AG09319 (cell line): ENCODE measurements at regions not wholly inside any gene's neighbourhood (a gene's known extent, or its start where the extent isn't known, plus 50 kb on each side); places are given as distances from the start of the nearest gene placed in this dataset.

Experiments used
- DNase-seq: peaks from one replicate; pipeline ENCODE4 v3.0.0-alpha.2; 2010; ENCODE audit warnings: low read depth; ENCODE audit errors: extremely low read depth
- TF ChIP-seq, protein P1 (sequence below): IDR thresholded peaks from 2 replicates; pipeline ENCODE4 v1.5.1; 2011; ENCODE audit warnings: low read depth, mild to moderate bottlenecking, inconsistent platforms, low read length, moderate library complexity

DNA sequence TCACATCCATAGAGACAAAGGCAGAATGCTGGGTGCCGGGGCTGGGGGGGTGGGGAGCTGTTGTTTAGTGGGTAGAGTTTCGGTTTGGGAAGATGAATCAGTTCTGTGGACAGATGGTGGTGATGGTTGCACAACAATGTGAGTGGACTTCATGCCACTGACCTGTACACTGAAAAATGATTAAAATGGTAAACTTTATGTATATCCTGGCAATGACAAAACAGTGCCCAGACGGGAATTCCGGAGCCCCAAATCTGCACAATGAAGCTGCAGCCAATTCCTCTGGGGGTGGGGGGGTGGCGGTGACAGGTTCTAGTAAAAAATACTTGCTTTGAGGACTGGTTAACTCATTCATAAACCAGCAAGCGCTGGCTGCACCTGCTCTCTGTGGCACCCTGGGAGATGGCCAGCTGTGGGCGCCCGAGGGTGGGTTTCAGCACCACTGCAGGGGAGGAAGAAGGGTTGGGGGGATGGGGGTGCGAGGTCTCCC is 81.8 kb upstream of the HPCAL1 start:
- TF ChIP-seq, protein P1, sequence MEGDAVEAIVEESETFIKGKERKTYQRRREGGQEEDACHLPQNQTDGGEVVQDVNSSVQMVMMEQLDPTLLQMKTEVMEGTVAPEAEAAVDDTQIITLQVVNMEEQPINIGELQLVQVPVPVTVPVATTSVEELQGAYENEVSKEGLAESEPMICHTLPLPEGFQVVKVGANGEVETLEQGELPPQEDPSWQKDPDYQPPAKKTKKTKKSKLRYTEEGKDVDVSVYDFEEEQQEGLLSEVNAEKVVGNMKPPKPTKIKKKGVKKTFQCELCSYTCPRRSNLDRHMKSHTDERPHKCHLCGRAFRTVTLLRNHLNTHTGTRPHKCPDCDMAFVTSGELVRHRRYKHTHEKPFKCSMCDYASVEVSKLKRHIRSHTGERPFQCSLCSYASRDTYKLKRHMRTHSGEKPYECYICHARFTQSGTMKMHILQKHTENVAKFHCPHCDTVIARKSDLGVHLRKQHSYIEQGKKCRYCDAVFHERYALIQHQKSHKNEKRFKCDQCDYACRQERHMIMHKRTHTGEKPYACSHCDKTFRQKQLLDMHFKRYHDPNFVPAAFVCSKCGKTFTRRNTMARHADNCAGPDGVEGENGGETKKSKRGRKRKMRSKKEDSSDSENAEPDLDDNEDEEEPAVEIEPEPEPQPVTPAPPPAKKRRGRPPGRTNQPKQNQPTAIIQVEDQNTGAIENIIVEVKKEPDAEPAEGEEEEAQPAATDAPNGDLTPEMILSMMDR = no peak
- DNase-seq = peak; percentile 20

DNA sequence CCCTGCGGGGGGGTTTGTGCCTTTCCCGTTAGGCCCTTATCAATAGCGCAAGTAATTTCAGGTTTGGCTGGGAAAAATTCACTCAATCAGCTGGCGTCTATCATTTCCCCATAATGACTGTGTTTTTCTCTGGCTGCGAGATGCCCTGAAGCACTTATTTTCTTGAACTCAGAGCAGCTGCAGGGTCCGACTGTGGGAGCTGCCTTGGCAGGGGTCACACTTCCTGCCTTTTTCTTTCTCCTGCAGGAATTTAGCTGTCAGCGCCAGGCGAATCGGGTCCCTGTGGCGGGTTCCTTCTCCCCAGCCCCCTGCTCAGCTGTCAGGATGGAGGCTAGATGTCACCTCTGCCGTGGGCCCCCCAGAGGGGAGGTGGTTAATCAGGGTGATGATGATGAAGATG is 81.3 kb upstream of the HPCAL1 start:
- no peak for DNase-seq
- TF ChIP-seq, protein P1 = no peak

DNA sequence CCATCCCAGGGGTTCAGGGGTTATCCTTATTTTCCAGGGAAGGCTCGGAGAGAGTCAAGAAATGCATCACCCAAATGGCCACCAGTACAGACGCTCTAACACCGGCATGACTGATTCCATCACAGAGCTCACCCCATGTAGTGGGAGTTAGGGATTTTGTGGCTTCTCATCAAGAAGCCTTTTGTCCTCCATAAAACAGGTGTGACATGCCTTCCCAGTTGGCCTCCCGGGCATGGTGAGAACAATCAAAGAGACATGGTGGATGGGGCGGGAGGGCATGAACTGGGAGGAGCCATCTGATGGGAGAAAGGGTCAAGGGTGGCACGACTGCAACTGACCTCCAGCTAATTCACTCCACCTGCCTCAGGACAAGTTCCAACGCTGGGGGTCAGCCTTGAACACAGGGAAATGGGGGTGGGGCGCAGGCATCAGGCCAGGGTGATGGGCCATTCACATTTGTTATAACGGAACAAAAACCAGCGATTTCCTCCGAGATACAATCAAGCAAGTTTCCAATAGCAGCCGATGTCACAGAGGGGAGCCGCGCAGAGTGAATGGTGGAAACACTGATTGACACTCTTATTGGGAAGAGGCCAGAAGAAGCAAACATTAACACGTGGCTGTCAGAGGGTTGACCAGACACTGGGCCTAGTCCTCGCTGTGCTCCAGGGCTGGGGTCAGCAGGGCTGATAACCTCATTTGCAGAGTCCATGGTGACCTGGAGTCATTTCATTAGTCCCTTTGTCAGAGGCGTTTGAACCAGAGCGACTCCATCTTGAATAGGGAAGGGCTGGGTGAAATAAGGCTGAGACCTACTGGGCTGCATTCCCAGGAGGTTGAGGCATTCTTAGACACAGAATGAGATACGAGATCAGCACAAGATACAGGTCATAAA is 80.5 kb upstream of the HPCAL1 start:
- DNase-seq = no peak
- TF ChIP-seq, protein P1 = no peak

DNA sequence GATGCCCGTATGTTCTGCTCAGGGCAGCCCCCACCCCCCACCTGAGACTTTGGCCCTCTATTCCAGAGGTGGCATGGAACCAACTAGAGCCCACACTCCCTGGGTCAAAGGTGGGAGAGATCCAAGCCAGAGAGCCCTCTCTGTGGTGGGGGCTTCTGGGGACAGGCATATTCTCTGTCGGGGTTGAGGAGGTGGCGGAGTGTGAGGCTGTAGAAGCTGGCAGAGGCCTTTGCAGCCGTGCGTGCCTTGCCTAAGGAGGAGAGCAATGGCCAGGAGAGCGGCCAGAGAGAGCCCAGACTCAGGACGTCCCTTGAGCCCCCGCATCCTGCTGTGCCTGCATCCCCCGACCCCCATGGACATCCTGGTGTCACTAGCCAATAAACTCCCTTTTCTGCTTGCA is 79.2 kb upstream of the HPCAL1 start:
- TF ChIP-seq, protein P1 = no peak
- no peak for DNase-seq

DNA sequence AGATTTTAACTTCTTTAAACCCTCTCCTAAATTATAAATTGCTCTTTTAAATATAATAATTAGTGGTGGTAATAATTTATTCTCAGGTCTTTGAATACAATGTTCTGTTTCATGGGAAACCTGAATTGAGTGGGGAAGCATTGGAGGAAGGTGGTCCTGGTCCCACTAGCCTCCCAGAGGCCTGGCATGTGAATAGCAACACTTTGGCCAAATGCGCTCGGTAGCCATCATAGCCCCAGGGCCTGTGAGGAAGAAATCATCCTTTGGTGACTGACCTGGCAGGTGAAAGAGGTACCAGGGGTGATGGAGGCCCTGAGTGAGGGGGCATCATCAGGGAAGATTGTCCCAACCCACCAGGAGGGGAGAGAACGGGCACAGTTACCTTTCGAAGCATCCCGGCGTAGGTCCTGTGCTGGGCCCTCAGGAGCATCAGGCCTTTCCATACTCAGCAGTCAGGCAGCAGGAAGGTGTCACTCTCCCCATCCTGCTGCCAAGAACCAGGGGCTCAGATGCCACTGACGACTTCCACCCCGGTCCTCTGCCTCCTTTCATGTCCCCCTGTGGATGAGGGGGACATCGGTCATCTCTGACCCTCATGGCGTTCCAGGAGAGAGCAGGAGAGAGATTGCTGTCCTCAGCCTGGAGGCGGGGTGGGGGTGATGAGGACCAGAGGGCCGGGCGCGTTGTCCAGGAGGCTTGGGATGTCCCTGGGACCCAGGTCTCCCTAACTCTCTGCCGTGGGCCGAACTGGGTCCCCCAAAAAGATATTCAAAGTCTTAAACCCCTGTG is 78.6 kb upstream of the HPCAL1 start:
- TF ChIP-seq, protein P1 = no peak
- DNase-seq = no peak

DNA sequence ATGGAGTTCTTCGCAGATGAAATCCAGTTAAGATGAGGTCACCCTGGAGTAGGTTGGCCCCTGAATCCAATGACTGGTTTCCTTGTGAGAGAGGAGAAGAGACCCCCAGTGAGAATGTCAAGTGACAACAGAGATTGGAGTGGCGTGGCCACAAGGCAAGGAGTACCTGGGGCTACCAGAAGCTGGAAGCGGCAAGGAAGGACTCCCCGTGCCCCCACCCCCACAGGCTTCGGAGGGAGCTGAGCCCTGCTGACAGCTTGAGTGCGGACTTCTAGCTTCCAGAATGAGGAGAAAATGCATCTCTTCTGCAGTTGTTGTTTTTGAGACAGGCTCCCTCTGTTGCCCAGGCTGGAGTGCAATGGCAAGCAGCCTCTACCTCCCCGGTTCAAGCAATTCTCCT is 78.0 kb upstream of the HPCAL1 start:
- no peak for DNase-seq
- TF ChIP-seq, protein P1 = no peak
